Stomach (tissue), 8 donors: ENCODE measurements at regions not wholly inside any gene's neighbourhood (a gene's known extent, or its start where the extent isn't known, plus 50 kb on each side); places are given as distances from the start of the nearest gene placed in this dataset.

ENCODE experiments used
- DNase-seq, 2 donors: peaks; one replicate each; pipeline versions ENCODE4 v3.0.0 to v3.0.0-alpha.2; 2013 to 2019
- H3K27ac ChIP-seq, 5 donors: fragments of 200-600 bp in 4 of 5; sonication (generic) in 4 of 5; one replicate each; pipeline ENCODE4 v1.5.1; 2013 to 2019; ENCODE audit warnings: mild to moderate bottlenecking in 1 of 5, moderate library complexity in 1 of 5
- H3K27me3 ChIP-seq, 3 donors: fragments of 200-600 bp; sonication (generic); one replicate each; pipeline ENCODE4 v1.5.1; 2017 to 2019; ENCODE audit warnings: mixed run types in 1 of 3
- H3K36me3 ChIP-seq, 4 donors: fragments of 200-600 bp; sonication (generic); 1 replicate in 3 of 4; 2 replicates in 1 of 4; pipeline ENCODE4 v1.5.1; 2016 to 2019
- H3K4me1 ChIP-seq, 4 donors: fragments of 200-600 bp; sonication (generic); one replicate each; pipeline ENCODE4 v1.5.1; 2016 to 2019
- H3K4me3 ChIP-seq, 4 donors: fragments of 200-600 bp; sonication (generic) in 3 of 4; one replicate each; pipeline ENCODE4 v1.5.1; 2016 to 2019; ENCODE audit warnings: mild to moderate bottlenecking in 1 of 4
- H3K9me3 ChIP-seq, 4 donors: fragments of 200-600 bp; sonication (generic); one replicate each; pipeline ENCODE4 v1.5.1; 2016 to 2019
- CTCF ChIP-seq, 7 experiments: fragments of 450-650 bp in 4 of 7; fragments of 200-600 bp in 3 of 7; sonication (generic) in 3 of 7; IDR thresholded peaks; one replicate each; pipeline ENCODE4 v1.5.1; 2016 to 2019; ENCODE audit warnings: antibody characterized with exemption in 7 of 7, control low read depth in 2 of 7, mild to moderate bottlenecking in 1 of 7
- EP300 ChIP-seq: sonication (generic); formaldehyde crosslinking; IDR thresholded peaks from one replicate; pipeline ENCODE4 v1.6.1; 2017; ENCODE audit warnings: antibody characterized with exemption
- POLR2A ChIP-seq, 4 donors: fragments of 450-650 bp; IDR thresholded peaks; one replicate each; pipeline ENCODE4 v1.6.1; 2016; ENCODE audit warnings: antibody characterized with exemption in 4 of 4, control low read depth in 2 of 4, mild to moderate bottlenecking in 1 of 4, moderate library complexity in 1 of 4
- POLR2AphosphoS5 ChIP-seq, 3 donors: sonication (generic); formaldehyde crosslinking; IDR thresholded peaks; one replicate each; pipeline ENCODE4 v1.6.1; 2016; ENCODE audit warnings: antibody characterized with exemption in 3 of 3
- WGBS, 5 donors: extraction: QIAGEN DNeasy Blood & Tissue Kit in 3 of 5; methylation state at CpG; one replicate each; pipeline versions ENCODE4 v1.1.5 to v1.1.7; 2013 to 2018; 5-methylcytosine and 5-hydroxymethylcytosine counted together
- intact Hi-C: fragments of 100-400 bp; cut with DNase I; formaldehyde crosslinking; loops from one replicate; pipeline ENCODE4 v1.15.1; 2023; ENCODE audit warnings: low total_unique reads
- donor health status: healthy with polysubstance abuse.
- donor health status: Bipolar disorder and iron deficiency.
- donor health status: healthy.

DNA sequence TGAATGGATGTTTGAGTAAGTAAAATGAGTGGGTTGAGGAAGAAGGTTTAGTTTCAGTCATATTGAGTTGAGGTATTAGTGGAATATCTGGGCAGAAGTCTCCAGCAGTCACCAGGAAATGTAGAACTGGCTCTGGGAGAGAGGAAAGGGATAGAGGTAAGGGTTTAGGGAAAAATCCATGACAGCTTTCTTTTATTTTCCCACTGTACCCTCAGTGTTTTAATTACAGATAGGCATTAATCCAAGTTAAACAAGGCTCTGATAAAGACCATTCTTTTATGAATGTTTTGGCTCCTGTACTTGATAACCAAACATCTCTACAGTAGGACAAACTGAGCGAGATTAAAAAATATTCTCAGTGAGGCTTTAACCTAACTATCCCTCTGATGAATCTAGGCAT lies 318.4 kb upstream of the SYNCRIP start:
- intact Hi-C loops: no loop called here
- 29 to 64% (median 33%) methylated on average over 1 of the region's 1 CpG for WGBS, 5 donors
- TF ChIP-seq POLR2A (IDR thresholded peaks at IDR 0.05): no peak
- TF ChIP-seq EP300: no peak
- TF ChIP-seq POLR2AphosphoS5 (IDR thresholded peaks at IDR 0.05): no peak
- no peak for TF ChIP-seq CTCF (IDR thresholded peaks at IDR 0.05)

GRCh38 chr6:85948481-85948880 lies 305.8 kb upstream of the SYNCRIP start:
- Histone ChIP-seq H3K36me3 (no peaks in the 10 kb centered on the region), H3K27me3 (no peaks in the 10 kb centered on the region), H3K9me3 (peaks cover 0 to 10% (median 3%) of the 10 kb centered on the region in 4 donors), H3K27ac (no peak overlapping the region), H3K4me3 (no peak overlapping the region), H3K4me1 (no peaks in the 10 kb centered on the region)
- intact Hi-C loops: no loop called here
- DNase-seq: no peak
- no peak for TF ChIP-seq CTCF (IDR thresholded peaks at IDR 0.05)
- TF ChIP-seq POLR2A (IDR thresholded peaks at IDR 0.05): no peak
- TF ChIP-seq EP300: no peak
- no peak for TF ChIP-seq POLR2AphosphoS5 (IDR thresholded peaks at IDR 0.05)
- WGBS, 5 donors: 83 to 90% (median 86%) methylated on average over 3 of the region's 3 CpGs

More for the DNA sequence above, 318.4 kb upstream of the SYNCRIP start:
- Histone ChIP-seq H3K4me1 (peaks cover 0 to 6% (median 0%) of the 10 kb centered on the region in 4 donors), H3K27me3 (peaks cover 0 to 9% (median 0%) of the 10 kb centered on the region in 3 donors), H3K4me3 (no peak overlapping the region), H3K27ac (no peak overlapping the region), H3K36me3 (no peaks in the 10 kb centered on the region), H3K9me3 (peaks cover 0 to 8% (median 6%) of the 10 kb centered on the region in 4 donors)
- no peak for DNase-seq

GRCh38 chr6:85945459-85946185 lies 302.9 kb upstream of the SYNCRIP start:
- no peak overlapping the region for H3K27ac ChIP-seq
- no peaks in the 10 kb centered on the region for H3K36me3 ChIP-seq
- no peak overlapping the region for H3K4me3 ChIP-seq
- intact Hi-C loops: no loop called here
- no peaks in the 10 kb centered on the region for H3K27me3 ChIP-seq
- WGBS, 5 donors: 58 to 78% (median 72%) methylated on average over 6 of the region's 6 CpGs
- H3K4me1 ChIP-seq: no peaks in the 10 kb centered on the region
- no peak for TF ChIP-seq POLR2AphosphoS5 (IDR thresholded peaks at IDR 0.05)
- DNase-seq: no peak
- peaks cover 0 to 2% (median 0%) of the 10 kb centered on the region in 4 donors for H3K9me3 ChIP-seq

GRCh38 chr6:85944776-85945175 lies 302.1 kb upstream of the SYNCRIP start:
- no peak for DNase-seq
- WGBS, 5 donors: 71 to 83% (median 73%) methylated on average over 3 of the region's 3 CpGs
- H3K36me3 ChIP-seq: no peaks in the 10 kb centered on the region
- intact Hi-C loops: no loop called here
- H3K9me3 ChIP-seq: no peaks in the 10 kb centered on the region
- H3K4me1 ChIP-seq: no peaks in the 10 kb centered on the region
- H3K4me3 ChIP-seq: no peak overlapping the region
- no peaks in the 10 kb centered on the region for H3K27me3 ChIP-seq
- no peak overlapping the region for H3K27ac ChIP-seq
- no peak for TF ChIP-seq CTCF (IDR thresholded peaks at IDR 0.05)
- TF ChIP-seq POLR2AphosphoS5 (IDR thresholded peaks at IDR 0.05): no peak
- no peak for TF ChIP-seq POLR2A (IDR thresholded peaks at IDR 0.05)
- TF ChIP-seq EP300: no peak

DNA sequence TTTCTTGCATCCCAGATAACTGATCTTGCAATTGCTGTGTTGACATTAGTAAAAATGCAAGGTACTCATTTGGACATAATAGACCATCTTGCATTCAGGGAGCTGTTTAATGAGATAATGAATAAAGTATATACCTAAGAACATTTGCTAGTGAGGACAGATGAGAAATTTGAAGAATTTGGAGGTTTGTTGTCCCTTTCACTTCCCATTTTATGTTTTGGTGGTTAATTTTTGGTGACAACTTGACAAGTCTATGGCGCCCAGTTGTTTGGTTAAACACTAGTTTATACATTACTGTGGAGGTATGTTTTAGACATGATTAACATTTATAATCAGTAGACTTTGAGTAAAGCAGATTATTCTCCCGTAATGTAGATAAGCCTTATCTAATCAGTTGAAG lies 300.2 kb upstream of the SYNCRIP start:
- no peak overlapping the region for H3K27ac ChIP-seq
- intact Hi-C loops: no loop called here
- H3K9me3 ChIP-seq: no peaks in the 10 kb centered on the region
- no peak overlapping the region for H3K4me3 ChIP-seq
- WGBS, 5 donors: 23 to 53% (median 39%) methylated on average over 2 of the region's 2 CpGs
- TF ChIP-seq POLR2AphosphoS5 (IDR thresholded peaks at IDR 0.05) (no peak), CTCF (IDR thresholded peaks at IDR 0.05) (no peak), EP300 (no peak), POLR2A (IDR thresholded peaks at IDR 0.05) (no peak)
- H3K4me1 ChIP-seq: no peaks in the 10 kb centered on the region
- DNase-seq: no peak
- H3K27me3 ChIP-seq: no peaks in the 10 kb centered on the region
- H3K36me3 ChIP-seq: no peaks in the 10 kb centered on the region
